ENCODE measurements at regions not wholly inside any gene's neighbourhood (a gene's known extent, or its start where the extent isn't known, plus 50 kb on each side); places are given as distances from the start of the nearest gene placed in this dataset.

GRCh38 chr13:106635616-106636015 is 67.7 kb upstream of the ARGLU1 start:
- TF ChIP-seq CTCF (IDR thresholded peaks at IDR 0.05; ENCODE audit: insufficient read depth, low read length, poor library complexity, severe bottlenecking) (no peak), EZH2phosphoT487 (conservative IDR thresholded peaks at IDR 0.05; ENCODE audit: low read length) (no peak)

Data from SU-DHL-6 (cell line).